Endothelial cell of umbilical vein (primary cell): ENCODE measurements at regions not wholly inside any gene's neighbourhood (a gene's known extent, or its start where the extent isn't known, plus 50 kb on each side); places are given as distances from the start of the nearest gene placed in this dataset.

ENCODE experiments used
- CTCF ChIP-seq, 2 donors: IDR thresholded peaks; 1 replicate in 1 of 2; 2 replicates in 1 of 2; pipeline ENCODE4 v1.5.1; 2011; ENCODE audit warnings: low read length in 2 of 2, mild to moderate bottlenecking in 2 of 2, moderate library complexity in 2 of 2, control low read depth in 1 of 2, inconsistent platforms in 1 of 2, low read depth in 1 of 2; ENCODE audit not compliant: insufficient read depth in 1 of 2; ENCODE audit errors: extremely low read depth in 1 of 2
- EZH2 ChIP-seq: IDR thresholded peaks from 2 replicates; pipeline ENCODE4 v1.6.1; 2012; ENCODE audit warnings: borderline replicate concordance, low read depth, mild to moderate bottlenecking, moderate library complexity, low read length, inconsistent platforms; ENCODE audit not compliant: severe bottlenecking
- JUN ChIP-seq: IDR thresholded peaks from 2 replicates; pipeline ENCODE4 v1.6.1; 2011; ENCODE audit warnings: borderline replicate concordance, low read depth; ENCODE audit not compliant: insufficient read length, insufficient read depth
- MYC ChIP-seq: IDR thresholded peaks from one replicate; pipeline ENCODE4 v1.6.1; 2011; ENCODE audit warnings: mild to moderate bottlenecking, low read depth, low read length
- POLR2A ChIP-seq: IDR thresholded peaks from 2 replicates; pipeline ENCODE4 v1.6.1; 2012; ENCODE audit warnings: low read depth, mild to moderate bottlenecking, control low read depth, low read length

GRCh38 chr1:56415258-56415657 is 164.1 kb downstream of the PLPP3 start:
- TF ChIP-seq CTCF (IDR thresholded peaks at IDR 0.05; ENCODE audit: extremely low read depth in 1 of 2, insufficient read depth in 1 of 2, low read depth in 1 of 2, low read length in 2 of 2) (no peak), MYC (no peak), POLR2A (no peak), EZH2 (no peak), JUN (no peak)
